DMS114 treated with DMSO at 0.1 percent for 48 hours (cell line): ENCODE measurements at regions not wholly inside any gene's neighbourhood (a gene's known extent, or its start where the extent isn't known, plus 50 kb on each side); places are given as distances from the start of the nearest gene placed in this dataset.
"Not testable (repeated sequence)": the region's sequence is repeated elsewhere in the genome, so short reads cannot be mapped to it uniquely, and the experiment has no call there.

Experiments used
- DNase-seq: peaks from one replicate; lab custom pipeline; 2025; ENCODE audit not compliant: unreplicated experiment; lab: John Stamatoyannopoulos, UW

GRCh38 chr14:105730731-105731130 is 204.3 kb downstream of the TMEM121 start:
- DNase-seq = not testable (repeated sequence)

DNA sequence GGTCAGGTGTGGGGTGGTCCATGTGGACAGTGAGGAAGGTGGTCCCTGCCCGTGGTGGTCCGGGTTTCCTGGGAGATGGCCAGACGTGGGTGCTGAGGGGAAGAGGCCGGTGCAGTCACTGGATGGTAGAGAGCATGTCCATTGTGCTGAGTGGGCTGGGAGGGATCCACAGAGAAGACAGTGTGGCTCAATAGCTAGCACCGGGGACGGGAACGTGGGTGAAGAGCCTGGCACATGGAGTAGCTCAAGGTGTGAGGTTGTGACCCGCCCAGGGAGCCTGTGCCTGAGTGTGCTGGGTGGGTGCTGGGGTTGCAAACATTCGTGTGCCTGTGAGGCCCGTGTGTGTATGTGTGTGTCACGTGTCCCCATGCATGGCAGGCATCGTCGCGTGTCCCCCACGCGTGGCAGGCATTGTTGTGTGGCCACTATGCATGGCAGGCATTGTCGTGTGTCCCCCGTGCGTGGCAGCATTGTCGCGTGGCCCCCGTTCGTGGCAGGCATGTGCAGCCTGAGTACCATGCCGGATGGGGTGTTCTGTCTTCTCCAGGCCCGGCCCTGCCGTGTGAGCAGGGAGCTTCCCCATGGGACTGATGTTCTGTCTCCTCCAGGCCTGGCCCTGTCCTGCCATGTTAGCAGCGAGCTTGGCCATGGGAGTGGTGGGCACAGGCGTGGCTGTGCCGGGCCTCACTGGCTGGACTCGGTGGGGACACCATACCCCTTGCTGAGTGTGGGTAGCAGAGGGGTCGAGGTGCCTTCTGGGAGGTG is 205.0 kb downstream of the TMEM121 start:
- not testable (repeated sequence) for DNase-seq

GRCh38 chr14:105733081-105734065 is 207.0 kb downstream of the TMEM121 start:
- no peak for DNase-seq

DNA sequence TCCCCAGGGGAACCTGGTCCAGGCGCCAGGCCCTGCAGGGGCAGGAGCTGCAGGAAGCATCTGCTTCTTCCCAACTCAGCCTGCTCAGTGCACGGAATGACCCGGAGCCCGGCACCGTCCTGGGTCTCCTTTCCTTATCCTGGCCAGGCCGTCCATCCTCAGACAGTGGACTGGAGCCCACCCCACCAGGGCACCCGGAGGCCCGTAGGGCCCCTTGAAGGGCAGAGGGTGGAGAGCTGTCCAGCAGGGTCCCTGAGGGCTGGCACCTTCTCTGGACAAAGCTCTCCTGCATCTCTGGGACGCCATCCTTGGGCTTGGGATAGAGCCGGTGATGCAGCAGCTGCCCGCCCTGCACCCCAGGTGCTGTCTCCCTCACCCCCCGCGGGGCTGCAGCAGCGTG is 207.9 kb downstream of the TMEM121 start:
- not testable (repeated sequence) for DNase-seq

DNA sequence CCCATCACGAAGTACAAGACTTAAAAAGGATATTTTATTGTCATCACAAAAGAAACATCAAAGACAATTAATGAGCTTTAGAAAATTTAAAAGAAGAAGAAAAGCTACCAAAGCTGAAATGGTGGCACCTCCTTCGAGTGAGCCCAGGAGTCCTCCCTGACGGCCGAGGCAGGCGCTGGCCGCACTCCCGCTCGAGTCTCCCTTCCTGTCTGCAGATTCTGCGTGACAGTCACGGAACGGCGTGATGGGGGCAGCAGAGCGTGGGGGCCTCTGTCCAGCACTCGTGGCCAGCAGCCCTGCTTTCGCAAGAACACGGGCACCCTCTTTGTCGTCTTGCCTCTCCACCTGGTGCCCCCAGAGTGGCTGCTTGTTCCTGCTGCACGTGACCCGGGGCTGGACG is 209.9 kb downstream of the TMEM121 start:
- not testable (repeated sequence) for DNase-seq

GRCh38 chr14:105737504-105738246 is 211.3 kb downstream of the TMEM121 start:
- no peak for DNase-seq

DNA sequence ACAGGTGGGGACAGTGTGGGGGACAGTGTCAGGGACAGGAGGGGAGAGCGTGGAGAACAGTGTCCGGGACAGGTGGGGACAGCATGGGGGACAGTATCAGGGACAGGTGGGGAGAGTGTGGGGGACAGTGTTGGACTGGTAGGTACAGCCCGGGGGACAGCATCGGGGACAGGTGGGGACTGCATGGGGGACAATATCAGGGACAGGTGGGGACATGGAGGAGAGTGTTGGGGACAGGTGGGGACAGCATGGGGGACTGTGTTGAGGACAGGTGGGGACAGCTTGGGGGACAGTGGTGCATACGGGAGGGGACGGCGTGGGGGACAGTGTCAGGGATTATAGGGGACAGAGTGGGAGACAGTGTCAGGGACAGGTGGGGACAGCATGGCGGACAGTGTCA is 212.3 kb downstream of the TMEM121 start:
- DNase-seq = no peak

GRCh38 chr14:105739331-105740102 is 213.1 kb downstream of the TMEM121 start:
- DNase-seq = no peak

DNA sequence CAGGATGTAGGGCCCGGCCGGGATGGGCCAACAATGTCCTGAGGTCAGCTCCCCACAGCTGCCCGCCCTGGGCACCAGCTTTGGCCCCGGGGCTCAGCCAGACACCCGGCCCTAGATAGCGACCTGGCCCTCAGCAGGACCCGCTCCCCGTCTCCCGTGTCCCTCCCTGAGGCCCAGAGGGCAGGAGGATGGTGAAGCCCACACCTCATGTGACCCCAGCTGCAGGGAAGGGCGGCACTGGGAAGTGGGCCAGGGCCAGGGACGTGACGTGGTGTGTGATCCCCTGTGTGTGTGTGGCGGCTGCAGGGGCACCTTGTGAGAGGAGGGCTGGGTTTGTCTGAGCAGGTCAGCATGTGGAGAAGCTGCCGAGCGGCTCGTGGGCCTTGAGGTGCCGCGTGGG is 213.9 kb downstream of the TMEM121 start:
- not testable (repeated sequence) for DNase-seq

DNA sequence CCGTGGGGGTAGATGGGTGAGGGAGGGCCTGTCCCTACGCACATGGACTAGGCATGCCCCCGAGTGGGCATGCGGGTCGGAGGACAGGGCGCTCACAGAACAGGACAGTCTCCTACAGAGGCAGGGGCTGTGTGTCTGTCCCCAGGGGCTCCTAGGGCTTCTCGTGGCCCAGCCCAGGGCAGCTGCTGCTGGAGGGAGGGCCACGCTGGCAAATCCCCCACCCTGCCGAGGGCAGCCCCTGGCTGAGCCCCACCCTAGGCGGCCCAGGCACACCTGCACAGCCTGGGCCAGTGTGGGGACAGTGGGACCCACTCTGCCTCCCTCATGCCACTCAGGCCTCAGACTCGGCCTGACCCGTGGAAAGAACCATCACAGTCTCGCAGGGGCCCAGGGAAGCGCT is 214.6 kb downstream of the TMEM121 start:
- not testable (repeated sequence) for DNase-seq

- DNase-seq = not testable (repeated sequence)
These were observed 215.5 kb downstream of the TMEM121 start for GRCh38 chr14:105741707-105742530.

DNA sequence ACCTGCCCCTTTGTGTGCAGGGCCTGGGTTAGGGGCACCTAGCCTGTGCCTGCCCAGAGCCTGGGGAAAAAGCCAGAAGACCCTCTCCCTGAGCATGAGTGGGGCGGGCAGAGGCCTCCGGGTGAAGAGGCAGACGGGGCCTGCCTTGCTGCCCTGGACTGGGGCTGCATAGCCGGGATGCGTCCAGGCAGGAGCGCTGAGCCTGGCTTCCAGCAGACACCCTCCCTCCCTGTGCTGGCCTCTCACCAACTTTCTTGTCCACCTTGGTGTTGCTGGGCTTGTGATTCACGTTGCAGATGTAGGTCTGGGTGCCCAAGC is 216.1 kb downstream of the TMEM121 start:
- no peak for DNase-seq

DNA sequence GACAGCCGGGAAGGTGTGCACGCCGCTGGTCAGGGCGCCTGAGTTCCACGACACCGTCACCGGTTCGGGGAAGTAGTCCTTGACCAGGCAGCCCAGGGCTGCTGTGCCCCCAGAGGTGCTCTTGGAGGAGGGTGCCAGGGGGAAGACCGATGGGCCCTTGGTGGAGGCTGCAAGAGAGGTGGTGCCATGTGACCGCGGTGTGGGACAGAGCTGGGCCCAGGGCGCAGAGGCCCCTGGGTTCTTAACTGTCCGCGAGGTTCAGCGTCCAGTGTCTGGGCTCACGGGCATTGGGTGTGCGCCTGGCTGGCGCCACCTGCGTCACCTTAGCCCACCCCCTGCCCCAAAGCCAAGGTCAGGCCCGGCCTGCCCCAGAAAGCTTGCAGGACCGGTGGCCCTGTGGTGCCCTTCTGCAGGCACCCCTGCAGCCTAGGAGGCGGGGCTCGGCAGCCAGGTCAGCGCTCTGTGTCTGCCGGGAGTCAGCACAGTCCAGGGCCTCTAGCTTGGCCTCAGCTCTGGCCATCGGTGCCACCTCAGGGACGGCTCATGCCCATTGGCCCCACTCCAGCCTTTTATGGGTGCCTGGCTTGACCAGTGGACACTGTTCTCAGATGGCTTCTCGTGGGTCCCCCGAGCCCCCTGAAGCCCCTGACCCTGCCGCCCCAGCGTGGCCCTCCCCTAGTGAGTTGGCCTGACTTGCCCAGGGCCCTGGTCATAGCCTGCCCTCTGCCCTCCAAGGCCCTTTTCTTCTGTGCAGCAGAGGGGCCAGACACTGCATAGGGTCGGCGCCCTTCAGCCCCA is 216.7 kb downstream of the TMEM121 start:
- not testable (repeated sequence) for DNase-seq

DNA sequence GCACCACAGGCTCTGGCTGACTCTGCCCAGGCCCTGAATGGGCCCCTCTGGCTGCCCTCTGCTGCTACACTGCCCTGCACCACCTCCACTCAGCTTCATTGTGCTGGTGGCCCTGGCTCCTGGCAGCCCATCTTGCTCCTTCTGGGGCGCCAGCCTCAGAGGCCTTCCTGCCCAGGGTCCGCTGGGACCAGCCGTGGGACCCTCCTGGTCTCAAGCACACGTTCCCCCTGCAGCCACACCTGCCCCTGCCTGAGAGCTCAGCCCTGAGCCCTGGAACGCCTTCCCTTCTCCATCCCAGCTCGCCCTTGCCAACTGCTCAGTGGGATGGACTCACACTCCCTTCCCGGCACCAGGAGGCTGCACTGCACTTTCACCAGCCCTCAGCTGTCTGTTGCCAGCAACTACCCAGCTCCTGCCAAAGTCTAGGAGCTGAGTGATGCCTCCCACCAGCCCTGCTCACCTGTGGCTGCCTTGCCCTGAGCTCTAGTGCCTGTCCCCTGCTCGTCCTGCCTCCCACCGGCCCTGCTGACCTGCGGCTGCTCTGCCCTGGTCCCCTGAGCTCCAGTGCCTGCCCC is 217.9 kb downstream of the TMEM121 start:
- not testable (repeated sequence) for DNase-seq

DNA sequence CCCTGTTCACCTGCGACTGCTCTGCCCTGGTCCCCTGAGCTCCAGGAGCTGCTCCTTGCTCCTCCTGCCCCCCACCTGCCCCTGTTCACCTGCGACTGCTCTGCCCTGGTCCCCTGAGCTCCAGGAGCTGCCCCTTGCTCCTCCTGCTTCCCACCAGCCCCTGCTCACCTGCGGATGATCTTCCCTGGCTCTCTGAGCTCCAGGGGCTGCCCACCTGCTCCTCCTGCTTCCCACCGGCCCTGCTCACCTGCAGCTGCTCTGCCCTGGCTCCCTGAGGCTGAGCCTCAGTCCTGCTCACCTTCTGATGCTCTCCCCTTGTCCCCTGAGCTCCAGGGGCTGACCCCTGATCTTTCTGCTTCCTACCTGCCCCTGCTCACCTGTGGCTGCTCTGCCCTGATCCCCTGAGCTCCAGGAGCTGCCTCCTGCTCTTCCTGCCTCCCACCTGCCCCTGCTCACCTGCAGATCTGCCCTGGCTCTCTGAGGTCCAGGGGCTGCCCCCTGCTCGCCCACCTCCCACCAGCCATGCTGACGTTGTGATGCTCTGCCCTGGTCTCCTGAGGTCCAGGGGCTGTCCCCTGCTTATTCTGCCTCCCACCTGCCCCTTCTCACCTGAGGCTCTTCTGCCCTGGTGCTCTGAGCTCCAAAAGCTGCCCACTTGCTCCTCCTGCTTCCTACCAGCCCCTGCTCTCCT is 219.2 kb downstream of the TMEM121 start:
- no peak for DNase-seq

DNA sequence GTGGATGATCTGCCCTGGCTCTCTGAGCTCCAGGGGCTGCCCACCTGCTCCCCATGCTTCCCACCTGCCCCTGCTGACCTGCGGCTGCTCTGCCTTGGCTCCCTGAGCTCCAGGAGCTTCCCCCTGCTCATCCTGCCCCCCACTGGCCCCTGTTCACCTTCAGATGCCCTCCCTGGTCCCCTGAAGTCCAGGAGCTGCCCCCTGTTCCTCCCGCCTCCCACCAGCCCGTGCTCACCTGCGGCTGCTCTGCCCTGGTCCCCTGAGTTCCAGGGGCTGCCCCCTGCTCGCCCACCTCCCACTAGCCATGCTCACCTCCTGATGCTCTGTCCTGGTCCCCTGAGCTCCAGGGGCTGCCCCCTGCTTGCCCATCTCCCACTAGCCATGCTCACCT is 219.7 kb downstream of the TMEM121 start:
- DNase-seq = no peak

DNA sequence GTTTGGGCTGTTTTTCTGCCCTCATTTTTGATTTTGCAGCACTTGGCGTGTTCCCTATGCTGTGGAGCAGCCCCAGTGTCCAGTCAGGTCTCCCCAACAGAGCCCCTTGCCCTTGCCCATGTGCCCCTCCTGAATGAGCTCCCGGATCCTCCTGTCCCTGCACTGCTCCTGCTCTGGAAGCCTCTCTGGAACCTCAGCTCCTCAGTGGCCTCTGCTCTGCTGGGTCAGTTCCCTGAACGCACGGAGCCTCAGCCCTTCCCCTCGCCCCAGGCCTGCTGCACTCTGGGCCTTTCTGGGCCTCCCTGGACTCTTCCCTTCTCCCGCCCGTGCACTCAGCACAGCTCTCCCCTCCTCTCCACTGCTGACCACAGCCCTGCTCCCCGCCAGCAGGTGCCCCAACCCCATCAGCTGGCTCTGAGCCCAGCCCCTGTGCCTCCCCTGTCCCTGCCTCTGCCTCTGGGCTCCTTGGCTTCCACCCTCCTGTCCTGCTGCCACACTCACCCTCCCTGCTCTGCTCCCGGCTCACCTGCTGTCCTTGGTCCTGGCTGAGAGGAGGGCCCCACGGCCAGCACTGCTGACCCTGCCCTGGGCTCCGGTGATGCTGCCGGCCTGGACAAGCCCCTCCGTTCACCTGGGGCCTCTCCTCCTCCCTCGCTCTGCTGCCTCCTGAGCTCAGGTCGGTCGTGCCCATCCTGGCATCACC is 220.6 kb downstream of the TMEM121 start:
- not testable (repeated sequence) for DNase-seq
